ENCODE measurements at regions not wholly inside any gene's neighbourhood (a gene's known extent, or its start where the extent isn't known, plus 50 kb on each side); places are given as distances from the start of the nearest gene placed in this dataset.

DNA sequence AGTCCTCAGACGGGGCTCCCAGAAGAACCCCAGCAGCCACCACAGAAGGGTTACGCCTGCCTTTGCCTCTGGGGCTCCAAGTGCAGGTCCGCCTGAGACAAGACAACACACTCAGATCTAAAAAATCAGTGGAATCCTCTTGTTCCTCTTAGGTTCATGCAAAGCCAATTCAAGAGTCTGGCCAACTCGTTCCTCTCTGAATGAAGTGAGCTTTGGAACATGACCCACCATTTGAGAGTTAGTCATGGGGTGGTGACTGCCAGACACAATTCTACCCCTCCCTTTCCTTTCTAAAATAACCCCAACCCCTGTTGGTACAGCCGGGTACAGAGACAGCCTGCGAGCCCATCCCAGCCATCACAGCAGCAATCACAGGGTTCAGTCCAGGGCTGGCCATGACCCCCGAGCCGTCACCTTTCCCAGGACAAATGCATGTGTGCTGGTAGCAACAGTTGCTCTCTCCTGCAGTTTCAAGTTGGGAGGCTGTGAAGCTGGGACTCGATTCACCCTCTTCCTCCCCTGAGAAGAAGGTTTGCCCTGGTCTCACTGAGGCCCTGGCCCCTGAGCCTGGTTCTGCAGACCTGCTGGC, 183.1 kb upstream of the SH3BP4 start:
- Histone ChIP-seq H3K27ac (no peak overlapping the region), H3K4me1 (ENCODE audit: control insufficient read depth in 1 of 2, low read depth in 2 of 2) (no peaks in the 10 kb centered on the region), H3K9me3 (no peaks in the 10 kb centered on the region), H3K36me3 (no peaks in the 10 kb centered on the region), H3K4me3 (no peak overlapping the region), H3K27me3 (replicated peaks; ENCODE audit: insufficient read depth) (no peaks in the 10 kb centered on the region)
- no peak for ATAC-seq (ENCODE audit: insufficient number of reproducible peaks, low FRiP score, low read depth)
- TF ChIP-seq, protein P1, sequence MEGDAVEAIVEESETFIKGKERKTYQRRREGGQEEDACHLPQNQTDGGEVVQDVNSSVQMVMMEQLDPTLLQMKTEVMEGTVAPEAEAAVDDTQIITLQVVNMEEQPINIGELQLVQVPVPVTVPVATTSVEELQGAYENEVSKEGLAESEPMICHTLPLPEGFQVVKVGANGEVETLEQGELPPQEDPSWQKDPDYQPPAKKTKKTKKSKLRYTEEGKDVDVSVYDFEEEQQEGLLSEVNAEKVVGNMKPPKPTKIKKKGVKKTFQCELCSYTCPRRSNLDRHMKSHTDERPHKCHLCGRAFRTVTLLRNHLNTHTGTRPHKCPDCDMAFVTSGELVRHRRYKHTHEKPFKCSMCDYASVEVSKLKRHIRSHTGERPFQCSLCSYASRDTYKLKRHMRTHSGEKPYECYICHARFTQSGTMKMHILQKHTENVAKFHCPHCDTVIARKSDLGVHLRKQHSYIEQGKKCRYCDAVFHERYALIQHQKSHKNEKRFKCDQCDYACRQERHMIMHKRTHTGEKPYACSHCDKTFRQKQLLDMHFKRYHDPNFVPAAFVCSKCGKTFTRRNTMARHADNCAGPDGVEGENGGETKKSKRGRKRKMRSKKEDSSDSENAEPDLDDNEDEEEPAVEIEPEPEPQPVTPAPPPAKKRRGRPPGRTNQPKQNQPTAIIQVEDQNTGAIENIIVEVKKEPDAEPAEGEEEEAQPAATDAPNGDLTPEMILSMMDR (IDR thresholded peaks at IDR 0.05), result no peak
- DNase-seq (ENCODE audit: low spot score), result no peak

DNA sequence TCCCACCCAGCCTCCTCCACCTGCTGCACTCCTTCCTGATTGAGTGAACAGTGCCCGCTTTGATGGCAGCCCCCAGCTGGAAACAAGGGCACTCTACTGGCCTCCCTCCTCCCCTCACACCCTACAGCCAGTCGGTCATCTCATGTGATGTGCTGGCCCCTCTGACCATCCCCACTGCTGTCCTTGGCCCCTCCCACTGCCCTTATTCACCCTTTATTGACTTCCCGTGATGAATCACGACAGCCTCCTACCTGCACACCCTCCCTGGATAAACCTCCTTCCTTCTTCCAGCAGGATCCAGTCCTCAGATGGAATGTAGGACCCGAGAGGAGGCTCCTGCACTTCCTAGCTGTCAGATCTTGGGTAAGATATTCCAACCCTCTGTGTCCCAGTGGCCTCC, 186.5 kb upstream of the SH3BP4 start:
- DNase-seq (ENCODE audit: low spot score) (no peak), ATAC-seq (ENCODE audit: insufficient number of reproducible peaks, low FRiP score, low read depth) (no peak)
- Histone ChIP-seq H3K36me3 (no peaks in the 10 kb centered on the region), H3K9me3 (no peaks in the 10 kb centered on the region), H3K4me1 (ENCODE audit: control insufficient read depth in 1 of 2, low read depth in 2 of 2) (peaks cover 0 to 8% of the 10 kb centered on the region in 2 donors), H3K27ac (no peak overlapping the region), H3K27me3 (replicated peaks; ENCODE audit: insufficient read depth) (no peaks in the 10 kb centered on the region), H3K4me3 (no peak overlapping the region)
- TF ChIP-seq, protein P1 (IDR thresholded peaks at IDR 0.05), result no peak

DNA sequence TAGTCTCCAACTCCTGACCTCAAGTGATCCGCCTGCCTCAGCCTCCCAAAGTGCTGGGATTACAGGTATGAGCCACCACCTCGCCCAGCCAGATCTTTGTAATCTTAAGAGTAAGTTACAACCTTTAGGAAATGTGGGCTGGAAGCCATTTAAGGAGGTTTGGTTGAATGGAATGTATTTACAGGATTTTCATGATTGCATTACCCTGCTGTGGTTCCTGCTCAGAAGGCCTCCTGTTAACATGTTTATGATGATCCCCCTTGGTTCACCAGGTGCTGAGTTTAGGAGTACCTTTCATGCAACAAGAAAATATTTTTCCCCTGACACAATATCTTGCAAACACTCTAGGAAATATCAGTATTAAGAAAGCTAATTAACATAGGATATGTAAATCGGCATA, 187.4 kb upstream of the SH3BP4 start:
- no peaks in the 10 kb centered on the region for H3K9me3 ChIP-seq
- TF ChIP-seq, protein P1 (IDR thresholded peaks at IDR 0.05), result no peak
- ATAC-seq (ENCODE audit: insufficient number of reproducible peaks, low FRiP score, low read depth), result no peak

DNA sequence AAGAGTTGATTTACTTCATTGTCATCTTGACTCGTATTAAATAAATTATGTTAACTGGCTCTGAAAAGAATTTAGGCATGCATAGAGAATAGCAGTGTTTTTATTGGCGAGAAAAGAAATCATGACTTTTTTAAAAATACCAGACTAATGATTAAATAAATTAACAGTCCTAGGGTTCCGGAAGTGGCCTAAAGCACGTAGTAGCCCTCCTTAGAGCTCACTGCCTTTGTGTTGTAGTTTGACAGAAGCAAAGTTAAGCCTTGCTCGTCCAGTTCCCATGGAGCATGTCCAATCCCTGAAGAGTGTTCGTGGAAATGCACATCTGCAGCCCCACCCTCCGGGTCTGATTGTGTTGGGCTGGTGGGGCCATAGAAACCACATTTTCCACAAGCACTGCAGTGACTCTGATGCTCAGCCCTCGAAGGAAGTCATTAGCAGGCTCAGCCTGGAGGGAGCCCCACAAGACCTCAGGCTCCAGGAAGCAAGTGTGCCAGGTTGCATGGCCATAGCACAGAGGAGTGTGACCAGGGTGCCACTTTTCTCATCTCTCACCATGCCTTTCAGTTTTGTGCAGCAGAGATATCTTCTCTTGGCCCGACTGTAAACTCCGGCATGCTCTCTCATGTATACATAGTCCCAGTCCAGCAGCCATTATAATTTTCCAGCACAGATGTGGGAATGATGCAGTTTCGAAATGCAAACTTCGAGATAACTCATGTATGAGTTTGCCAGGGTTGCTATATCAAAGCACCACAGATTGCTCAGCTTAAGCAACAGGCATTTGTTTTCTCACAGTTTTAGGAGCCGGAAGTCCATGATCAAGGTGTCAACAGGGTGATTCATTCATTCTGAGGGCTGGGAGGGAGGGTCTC, 188.6 kb upstream of the SH3BP4 start:
- Histone ChIP-seq H3K4me3 (no peak overlapping the region), H3K4me1 (ENCODE audit: control insufficient read depth in 1 of 2, low read depth in 2 of 2) (peaks cover 0 to 8% of the 10 kb centered on the region in 2 donors), H3K36me3 (no peaks in the 10 kb centered on the region), H3K27ac (no peak overlapping the region), H3K27me3 (replicated peaks; ENCODE audit: insufficient read depth) (no peaks in the 10 kb centered on the region), H3K9me3 (no peaks in the 10 kb centered on the region)
- DNase-seq (ENCODE audit: low spot score), result no peak
- TF ChIP-seq, protein P1 (IDR thresholded peaks at IDR 0.05), result no peak
- no peak for ATAC-seq (ENCODE audit: insufficient number of reproducible peaks, low FRiP score, low read depth)

More for the DNA sequence above, 187.4 kb upstream of the SH3BP4 start:
- H3K4me3 ChIP-seq, result no peak overlapping the region
- peaks cover 0 to 8% of the 10 kb centered on the region in 2 donors for H3K4me1 ChIP-seq (ENCODE audit: control insufficient read depth in 1 of 2, low read depth in 2 of 2)
- H3K27ac ChIP-seq, result no peak overlapping the region
- H3K27me3 ChIP-seq (replicated peaks; ENCODE audit: insufficient read depth), result no peaks in the 10 kb centered on the region
- DNase-seq (ENCODE audit: low spot score), result no peak
- H3K36me3 ChIP-seq, result no peaks in the 10 kb centered on the region

DNA sequence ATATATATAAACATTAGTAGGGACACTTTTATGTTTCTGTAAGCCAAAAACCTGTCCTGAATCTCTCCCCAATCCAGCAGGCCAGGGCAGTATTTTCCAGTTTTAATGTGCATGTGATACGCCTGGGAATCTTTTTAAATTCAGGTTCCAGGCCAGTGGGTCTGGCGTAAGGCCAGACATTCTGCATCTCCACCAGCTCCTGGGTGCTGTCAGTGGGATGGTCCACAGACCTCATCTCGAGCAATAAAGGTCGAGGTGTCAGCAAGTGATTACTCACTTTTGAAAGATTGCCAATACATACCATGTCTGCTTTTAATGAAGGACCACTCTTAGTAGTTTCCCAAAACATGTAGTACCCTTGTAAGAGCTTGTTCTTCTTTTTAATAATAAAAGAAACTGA, 189.9 kb upstream of the SH3BP4 start:
- Histone ChIP-seq H3K36me3 (no peaks in the 10 kb centered on the region), H3K4me3 (no peak overlapping the region), H3K27me3 (replicated peaks; ENCODE audit: insufficient read depth) (no peaks in the 10 kb centered on the region), H3K4me1 (ENCODE audit: control insufficient read depth in 1 of 2, low read depth in 2 of 2) (peaks cover 0 to 8% of the 10 kb centered on the region in 2 donors), H3K9me3 (no peaks in the 10 kb centered on the region), H3K27ac (no peak overlapping the region)
- TF ChIP-seq, protein P1 (IDR thresholded peaks at IDR 0.05), result no peak
- ATAC-seq (ENCODE audit: insufficient number of reproducible peaks, low FRiP score, low read depth) (no peak), DNase-seq (ENCODE audit: low spot score) (no peak)
